Sigmoid colon (tissue), 3 donors: ENCODE measurements at regions not wholly inside any gene's neighbourhood (a gene's known extent, or its start where the extent isn't known, plus 50 kb on each side); places are given as distances from the start of the nearest gene placed in this dataset.

Source experiments
- CTCF ChIP-seq, 4 experiments: fragments of 450-650 bp in 3 of 4; fragments of 200-600 bp in 1 of 4; IDR thresholded peaks; one replicate each; pipeline ENCODE4 v1.5.1; 2016 to 2019; ENCODE audit warnings: antibody characterized with exemption in 4 of 4, mild to moderate bottlenecking in 3 of 4, moderate library complexity in 2 of 4
- POLR2A ChIP-seq, 2 donors: fragments of 450-650 bp; IDR thresholded peaks; one replicate each; pipeline ENCODE4 v1.6.1; 2016; ENCODE audit warnings: antibody characterized with exemption in 2 of 2, mild to moderate bottlenecking in 2 of 2, moderate library complexity in 2 of 2

GRCh38 chr17:52938623-52939230, 780.2 kb upstream of the CA10 start:
- TF ChIP-seq POLR2A (IDR thresholded peaks at IDR 0.05): no peak
- no peak for TF ChIP-seq CTCF (IDR thresholded peaks at IDR 0.05)
